GM19025 (cell line): ENCODE measurements at regions not wholly inside any gene's neighbourhood (a gene's known extent, or its start where the extent isn't known, plus 50 kb on each side); places are given as distances from the start of the nearest gene placed in this dataset.
A peak's percentile ranks its signal among the peaks of the same experiment; 100 is the strongest.
"Not testable (repeated sequence)": the region's sequence is repeated elsewhere in the genome, so short reads cannot be mapped to it uniquely, and the experiment has no call there.

ENCODE experiments used
- ATAC-seq: cut with Tn5 transposase; IDR thresholded peaks from one replicate; pipeline ENCODE4 v1.9.1; 2021; ENCODE audit warnings: mild to moderate bottlenecking, low read depth, moderate library complexity; ENCODE audit not compliant: unreplicated experiment

GRCh38 chr6:68239034-68239433, 396.0 kb upstream of the ADGRB3 start:
- no peak for ATAC-seq

DNA sequence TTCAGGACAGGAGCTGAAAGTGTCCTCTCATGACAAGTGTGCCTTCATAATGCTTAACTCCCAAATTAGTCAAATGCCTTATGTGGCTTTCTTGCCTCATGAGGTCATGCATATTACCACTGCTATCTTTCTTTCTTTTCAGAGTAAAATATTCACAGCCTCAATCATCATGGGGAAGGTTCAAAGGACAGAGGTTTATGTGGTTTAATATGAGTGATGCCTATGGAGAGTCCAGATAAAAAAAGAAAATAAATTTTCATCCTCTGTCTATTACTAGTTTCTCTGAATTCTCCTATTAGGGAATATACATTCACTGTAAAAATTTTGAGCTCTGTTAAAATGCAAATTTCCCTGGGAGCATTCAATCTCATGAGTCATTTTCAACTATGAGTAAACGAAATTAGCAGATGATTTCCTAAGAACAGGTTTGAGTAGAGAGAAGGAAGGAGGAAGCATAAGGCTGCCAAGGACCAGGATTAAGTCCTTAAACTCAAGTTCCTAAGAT, 396.9 kb upstream of the ADGRB3 start:
- ATAC-seq = peak; percentile 55

DNA sequence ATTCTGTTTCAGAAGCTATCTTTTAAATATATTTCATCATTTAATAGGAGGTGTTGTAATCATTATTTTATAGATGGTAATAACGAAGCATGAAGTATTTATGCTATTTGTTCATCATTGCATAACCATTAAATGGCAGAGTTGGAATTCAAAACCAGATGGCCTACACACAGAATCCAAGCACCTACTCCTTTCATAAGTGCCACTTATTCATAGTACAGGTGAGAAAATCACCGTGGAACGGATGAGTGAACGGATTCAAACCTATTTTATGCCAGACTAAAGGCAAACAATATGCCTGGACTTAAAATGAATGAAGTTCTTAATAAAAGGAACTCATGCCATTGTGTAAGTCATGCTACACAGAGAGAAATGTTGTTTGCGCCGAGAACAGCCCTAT, 397.9 kb upstream of the ADGRB3 start:
- no peak for ATAC-seq

DNA sequence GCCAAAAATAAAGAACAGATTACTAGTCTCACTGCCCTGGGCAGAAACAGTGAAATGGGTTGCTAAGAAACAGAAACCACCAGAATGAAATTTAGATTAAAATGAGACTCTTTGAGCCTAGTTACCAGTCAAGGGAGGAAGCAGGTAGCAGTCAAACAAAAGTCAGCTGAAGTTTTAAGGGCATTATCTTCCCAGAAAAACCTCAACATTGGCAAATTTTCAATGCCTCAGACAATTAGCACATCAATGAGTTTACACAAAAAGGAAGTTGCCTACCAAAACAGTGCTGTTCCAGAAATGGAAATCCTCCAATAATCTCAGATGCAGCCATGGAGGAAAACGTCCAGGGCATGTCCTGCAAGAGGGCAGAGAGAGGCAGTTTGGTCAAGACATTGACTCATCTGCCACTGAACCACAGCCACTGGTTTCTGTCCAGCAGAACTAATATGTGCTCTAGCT, 399.7 kb upstream of the ADGRB3 start:
- no peak for ATAC-seq

GRCh38 chr6:68233623-68234022, 401.5 kb upstream of the ADGRB3 start:
- no peak for ATAC-seq

GRCh38 chr6:68229566-68229965, 405.5 kb upstream of the ADGRB3 start:
- ATAC-seq = no peak

- no peak for ATAC-seq
Observed at GRCh38 chr6:68226460-68226859, 408.6 kb upstream of the ADGRB3 start.

- no peak for ATAC-seq
Observed at GRCh38 chr6:68225729-68226128, 409.4 kb upstream of the ADGRB3 start.

GRCh38 chr6:68211242-68211795, 423.8 kb upstream of the ADGRB3 start:
- no peak for ATAC-seq

- ATAC-seq = not testable (repeated sequence)
Observed at GRCh38 chr6:68207612-68208011, 427.5 kb upstream of the ADGRB3 start.

DNA sequence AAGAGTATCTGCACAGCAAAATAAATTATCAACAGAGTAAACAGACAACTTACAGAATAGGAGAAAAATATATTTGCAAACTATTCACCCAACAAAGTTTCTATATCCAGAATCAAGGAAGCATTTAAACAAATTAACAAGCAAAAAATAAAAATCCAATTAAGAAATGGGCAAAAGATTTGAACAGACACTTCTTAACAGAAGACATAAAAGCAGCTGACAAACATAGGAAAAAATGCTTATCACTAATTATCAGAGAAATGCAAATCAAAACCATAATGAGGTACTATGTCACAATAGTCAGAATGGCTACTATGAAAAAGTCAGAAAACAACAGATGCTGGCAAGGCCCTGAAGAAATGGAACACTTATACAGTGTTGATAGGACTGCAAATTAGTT, 434.2 kb upstream of the ADGRB3 start:
- no peak for ATAC-seq

- ATAC-seq = no peak
Observed at GRCh38 chr6:68197356-68197755, 437.7 kb upstream of the ADGRB3 start.

- ATAC-seq = no peak
Observed at GRCh38 chr6:68196645-68197044, 438.4 kb upstream of the ADGRB3 start.

- ATAC-seq = not testable (repeated sequence)
Observed at GRCh38 chr6:68195753-68196152, 439.3 kb upstream of the ADGRB3 start.

GRCh38 chr6:68194846-68195478, 440.1 kb upstream of the ADGRB3 start:
- no peak for ATAC-seq

DNA sequence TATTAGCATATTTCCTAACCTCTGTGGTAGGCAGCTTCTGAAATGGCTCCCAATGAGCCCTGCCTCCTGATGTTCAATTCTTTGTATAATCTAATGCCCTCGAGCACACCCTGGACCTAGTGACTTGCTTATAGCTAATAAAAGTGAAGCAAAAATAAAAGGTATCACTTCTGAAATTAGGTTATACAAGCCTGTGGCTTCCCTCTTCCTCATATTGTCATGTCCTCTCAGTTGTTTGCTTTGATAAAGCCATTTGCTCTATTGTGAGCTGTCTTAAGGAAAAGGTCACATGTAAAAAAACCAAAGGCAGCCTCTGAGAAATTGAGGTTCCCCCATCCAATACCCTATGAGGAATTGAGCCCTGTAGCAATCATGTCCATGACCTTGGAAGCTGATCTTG, 442.1 kb upstream of the ADGRB3 start:
- ATAC-seq = no peak

GRCh38 chr6:68189217-68189815, 445.8 kb upstream of the ADGRB3 start:
- ATAC-seq = no peak

- ATAC-seq = no peak
Observed at GRCh38 chr6:68186870-68187269, 448.2 kb upstream of the ADGRB3 start.

GRCh38 chr6:68182386-68182785, 452.7 kb upstream of the ADGRB3 start:
- no peak for ATAC-seq

GRCh38 chr6:68181027-68181426, 454.1 kb upstream of the ADGRB3 start:
- ATAC-seq = not testable (repeated sequence)

DNA sequence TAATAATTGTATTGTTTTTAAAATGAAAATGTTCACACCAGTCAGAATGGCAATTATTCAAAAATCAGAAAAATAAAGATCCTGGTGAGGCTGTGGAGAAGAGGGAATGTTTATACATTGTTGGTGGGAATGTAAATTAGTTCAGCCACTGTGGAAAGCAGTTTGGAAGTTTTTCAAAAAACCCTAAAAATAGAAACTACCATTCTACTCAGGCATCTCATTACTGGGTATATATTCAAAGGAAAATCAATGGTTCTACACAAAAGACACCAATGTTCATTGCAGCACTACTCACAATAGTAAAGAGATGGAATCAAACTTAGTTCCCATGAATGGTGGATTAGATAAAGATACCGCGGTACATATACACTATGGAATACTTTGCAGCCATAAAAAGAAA, 461.5 kb upstream of the ADGRB3 start:
- no peak for ATAC-seq

GRCh38 chr6:68169922-68170321, 465.2 kb upstream of the ADGRB3 start:
- ATAC-seq = no peak
